ENCODE measurements at regions not wholly inside any gene's neighbourhood (a gene's known extent, or its start where the extent isn't known, plus 50 kb on each side); places are given as distances from the start of the nearest gene placed in this dataset.
"Not testable (repeated sequence)": the region's sequence is repeated elsewhere in the genome, so short reads cannot be mapped to it uniquely, and the experiment has no call there.

GRCh38 chr16:33773966-33774365, 314.6 kb downstream of the TP53TG3F start:
- WGBS, 5 donors: 63 to 88% (median 80%) methylated on average over 1 to 2 of the region's 2 CpGs
- H3K4me1 ChIP-seq; intact Hi-C loops (cut with DNase I; ENCODE audit: low total_unique reads); H3K36me3 ChIP-seq; H3K27me3 ChIP-seq (replicated peaks in 1 of 7); H3K4me3 ChIP-seq; H3K27ac ChIP-seq; DNase-seq: not testable (repeated sequence)
- H3K9me3 ChIP-seq: peaks cover 0 to 12% (median 0%) of the 10 kb centered on the region in 8 donors

DNA sequence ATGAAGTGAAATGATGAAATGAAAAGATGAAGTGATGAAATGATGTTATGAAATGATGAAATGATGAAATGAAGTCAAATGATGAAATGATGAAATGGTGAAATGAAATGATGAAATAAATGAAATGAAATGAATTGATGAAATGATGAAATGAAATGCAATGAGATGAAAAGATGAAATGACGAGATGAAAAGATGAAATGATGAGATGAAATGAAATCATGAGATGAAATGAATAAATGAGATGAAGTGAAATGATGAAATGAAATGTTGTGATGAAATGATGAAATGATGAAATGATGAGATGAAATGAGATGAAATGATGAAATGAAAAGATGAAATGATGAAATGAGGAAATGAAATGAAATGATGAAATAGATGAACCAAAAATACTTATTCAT, 315.3 kb downstream of the TP53TG3F start:
- H3K4me3 ChIP-seq; DNase-seq; H3K27me3 ChIP-seq (replicated peaks in 1 of 7); H3K4me1 ChIP-seq; intact Hi-C loops (cut with DNase I; ENCODE audit: low total_unique reads); H3K27ac ChIP-seq; H3K36me3 ChIP-seq: not testable (repeated sequence)
- H3K9me3 ChIP-seq: peaks cover 0 to 12% (median 0%) of the 10 kb centered on the region in 8 donors
- WGBS, 5 donors: 33 to 70% (median 46%) methylated on average over 1 of the region's 1 CpG

DNA sequence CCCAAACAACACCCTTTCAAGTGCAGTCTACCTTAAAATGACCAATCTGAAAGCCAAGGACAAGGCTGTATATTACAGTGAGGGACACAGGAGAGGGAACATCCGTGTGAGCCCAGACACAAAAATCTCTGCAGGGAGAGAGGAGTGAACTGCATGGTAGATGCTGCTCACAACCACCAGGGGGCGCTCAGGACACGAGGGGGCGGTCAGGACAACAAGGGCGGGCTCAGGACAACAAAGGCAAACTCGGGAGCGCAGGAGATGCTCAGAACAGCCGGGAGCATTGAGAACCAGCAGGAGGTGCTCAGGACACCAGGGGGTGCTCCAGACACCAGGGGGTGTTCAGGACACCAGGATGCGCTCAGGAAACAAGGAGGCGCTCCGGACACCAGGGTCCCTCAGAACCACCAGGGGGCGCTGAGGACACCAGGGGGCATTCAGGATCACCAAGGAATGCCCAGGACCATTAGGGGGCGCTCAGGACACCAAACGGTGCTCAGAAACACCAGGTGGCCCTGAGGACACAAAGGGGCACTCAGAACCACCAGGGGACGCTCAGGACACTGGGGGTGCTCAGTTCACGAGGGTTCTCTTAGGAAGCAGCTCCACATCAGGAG, 357.0 kb downstream of the TP53TG3F start:
- intact Hi-C loops (cut with DNase I; ENCODE audit: low total_unique reads); H3K9me3 ChIP-seq; DNase-seq; H3K4me1 ChIP-seq; H3K27ac ChIP-seq; H3K4me3 ChIP-seq; H3K36me3 ChIP-seq; H3K27me3 ChIP-seq (replicated peaks in 1 of 7): not testable (repeated sequence)
- WGBS, 5 donors: no CpG with 5 or more reads among the region's 16 CpGs

GRCh38 chr16:33824736-33825135, 365.3 kb downstream of the TP53TG3F start:
- DNase-seq; H3K4me1 ChIP-seq; intact Hi-C loops (cut with DNase I; ENCODE audit: low total_unique reads): not testable (repeated sequence)

GRCh38 chr16:33827522-33827921, 368.1 kb downstream of the TP53TG3F start:
- H3K27me3 ChIP-seq (replicated peaks in 1 of 7); H3K27ac ChIP-seq; H3K4me1 ChIP-seq; H3K9me3 ChIP-seq; intact Hi-C loops (cut with DNase I; ENCODE audit: low total_unique reads); DNase-seq; H3K4me3 ChIP-seq; H3K36me3 ChIP-seq: not testable (repeated sequence)
- WGBS, 5 donors: 56 to 100% (median 80%) methylated on average over 1 to 2 of the region's 5 CpGs

More at GRCh38 chr16:33824736-33825135, 365.3 kb downstream of the TP53TG3F start:
- 78 to 87% (median 85%) methylated on average over 6 to 17 of the region's 25 CpGs for WGBS, 5 donors
- not testable (repeated sequence) for H3K9me3 ChIP-seq; H3K27me3 ChIP-seq (replicated peaks in 1 of 7); H3K27ac ChIP-seq; H3K4me3 ChIP-seq; H3K36me3 ChIP-seq

DNA sequence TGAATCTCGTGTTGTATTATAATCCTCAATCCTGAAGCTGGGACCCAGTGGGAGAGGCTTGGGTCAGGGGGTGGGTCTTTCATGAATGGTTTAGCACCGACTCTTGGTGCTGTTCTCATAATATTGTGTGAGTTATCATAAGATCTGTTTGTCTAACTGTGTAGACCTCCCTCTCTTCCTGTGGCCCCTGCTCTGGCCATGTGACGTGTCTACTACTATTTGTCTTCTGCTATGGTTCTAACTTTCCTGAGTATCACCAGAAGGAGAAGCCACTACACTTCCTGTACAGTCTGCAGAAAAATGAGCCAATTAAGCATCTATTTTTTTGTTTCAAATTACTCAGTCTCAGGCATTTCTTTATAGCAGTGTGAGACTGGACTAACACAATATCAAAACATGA, 379.7 kb downstream of the TP53TG3F start:
- H3K36me3 ChIP-seq; H3K9me3 ChIP-seq; intact Hi-C loops (cut with DNase I; ENCODE audit: low total_unique reads); H3K4me1 ChIP-seq; H3K4me3 ChIP-seq; DNase-seq; H3K27me3 ChIP-seq (replicated peaks in 1 of 7); H3K27ac ChIP-seq: not testable (repeated sequence)
- WGBS, 5 donors: no CpG with 5 or more reads among the region's 3 CpGs

- intact Hi-C loops (cut with DNase I; ENCODE audit: low total_unique reads); H3K9me3 ChIP-seq; H3K36me3 ChIP-seq; H3K4me1 ChIP-seq; DNase-seq; H3K27ac ChIP-seq; H3K27me3 ChIP-seq (replicated peaks in 1 of 7); H3K4me3 ChIP-seq: not testable (repeated sequence)
- WGBS, 5 donors: 30 to 56% (median 38%) methylated on average over 3 to 8 of the region's 10 CpGs
- TF ChIP-seq, protein P1, sequence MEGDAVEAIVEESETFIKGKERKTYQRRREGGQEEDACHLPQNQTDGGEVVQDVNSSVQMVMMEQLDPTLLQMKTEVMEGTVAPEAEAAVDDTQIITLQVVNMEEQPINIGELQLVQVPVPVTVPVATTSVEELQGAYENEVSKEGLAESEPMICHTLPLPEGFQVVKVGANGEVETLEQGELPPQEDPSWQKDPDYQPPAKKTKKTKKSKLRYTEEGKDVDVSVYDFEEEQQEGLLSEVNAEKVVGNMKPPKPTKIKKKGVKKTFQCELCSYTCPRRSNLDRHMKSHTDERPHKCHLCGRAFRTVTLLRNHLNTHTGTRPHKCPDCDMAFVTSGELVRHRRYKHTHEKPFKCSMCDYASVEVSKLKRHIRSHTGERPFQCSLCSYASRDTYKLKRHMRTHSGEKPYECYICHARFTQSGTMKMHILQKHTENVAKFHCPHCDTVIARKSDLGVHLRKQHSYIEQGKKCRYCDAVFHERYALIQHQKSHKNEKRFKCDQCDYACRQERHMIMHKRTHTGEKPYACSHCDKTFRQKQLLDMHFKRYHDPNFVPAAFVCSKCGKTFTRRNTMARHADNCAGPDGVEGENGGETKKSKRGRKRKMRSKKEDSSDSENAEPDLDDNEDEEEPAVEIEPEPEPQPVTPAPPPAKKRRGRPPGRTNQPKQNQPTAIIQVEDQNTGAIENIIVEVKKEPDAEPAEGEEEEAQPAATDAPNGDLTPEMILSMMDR (IDR thresholded peaks at IDR 0.05 in 8 of 11, conservative IDR thresholded peaks at IDR 0.05 in 3 of 11): peak in 4 of 11 experiments; percentile 13 to 33 (median 24)
These were observed 385.1 kb downstream of the TP53TG3F start for GRCh38 chr16:33844533-33844932.

Small RNAs in the stretch of these regions (small RNA-seq; reads per million reads assigned to genes)
- gene AC136428.2 (0 reads per million in 4 donors), gene ENPP7P13 (0 reads per million in 4 donors)

All from spleen (tissue), 11 donors.